Activated B cell treated with CpG ODN at 0.5 μM for 24 hours (primary cell): ENCODE measurements at regions not wholly inside any gene's neighbourhood (a gene's known extent, or its start where the extent isn't known, plus 50 kb on each side); places are given as distances from the start of the nearest gene placed in this dataset.

ENCODE experiments used
- ATAC-seq: fragments of 200-7000 bp; cut with Tn5 transposase; one replicate; pipeline ENCODE4 v1.10.0; 2021; ENCODE audit warnings: low read depth, mild to moderate bottlenecking, moderate library complexity
- CTCF ChIA-PET: fragments of 350-600 bp; sonication (Branson Sonifier 250); formaldehyde crosslinking; loops from one replicate; lab custom pipeline; 2021; ENCODE audit warnings: antibody characterized with exemption; lab: Charles Lee
- POLR2A ChIA-PET: fragments of 350-600 bp; sonication (Branson Sonifier 250); formaldehyde crosslinking; loops from one replicate; lab custom pipeline; 2021; ENCODE audit warnings: antibody characterized with exemption; lab: Charles Lee
- DNase-seq: peaks from one replicate; pipeline ENCODE4 v3.0.0; 2022
- H3K27ac Mint-ChIP-seq: one replicate; pipeline ENCODE4 v1.8.0; 2020; ENCODE audit warnings: mixed read lengths
- H3K27me3 Mint-ChIP-seq: one replicate; pipeline ENCODE4 v1.8.0; 2021; ENCODE audit warnings: mixed read lengths
- H3K36me3 Mint-ChIP-seq: one replicate; pipeline ENCODE4 v1.8.0; 2021; ENCODE audit warnings: low read depth, mixed read lengths
- H3K4me1 Mint-ChIP-seq: one replicate; pipeline ENCODE4 v1.8.0; 2021; ENCODE audit warnings: mixed read lengths
- H3K4me3 Mint-ChIP-seq: one replicate; pipeline ENCODE4 v1.8.0; 2020; ENCODE audit warnings: mild to moderate bottlenecking, mixed read lengths
- H3K9me3 Mint-ChIP-seq: one replicate; pipeline ENCODE4 v1.8.0; 2020; ENCODE audit warnings: mixed read lengths
- intact Hi-C: fragments of 100-400 bp; cut with micrococcal nuclease; formaldehyde crosslinking; loops from one replicate; pipeline ENCODE4 v1.15.1; 2024
- TF ChIP-seq, protein P1 (sequence below): fragments of 200-600 bp; IDR thresholded peaks from one replicate; pipeline ENCODE4 v1.8.0; 2022; ENCODE audit warnings: antibody characterized with exemption, mild to moderate bottlenecking

DNA sequence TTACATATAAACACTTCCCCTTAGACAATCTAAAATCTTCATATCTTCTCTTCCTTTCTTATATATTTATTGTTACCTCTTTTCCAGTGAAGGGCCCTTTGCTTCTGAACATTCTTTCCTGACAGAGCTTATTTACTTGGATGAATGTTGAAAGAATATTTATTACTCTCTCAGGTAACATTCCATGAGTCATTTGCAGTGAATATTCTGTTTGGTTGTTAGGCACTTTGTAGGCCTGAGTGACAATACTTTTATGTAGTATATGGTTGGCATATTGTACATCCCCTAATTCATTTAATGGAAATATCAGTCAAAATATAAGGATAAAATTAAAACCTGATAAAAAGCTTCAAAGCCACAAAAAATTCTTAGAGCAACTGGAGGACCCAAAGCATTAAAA is 260.9 kb upstream of the KCNMB2 start:
- intact Hi-C loops: no loop called here
- Mint-ChIP-seq H3K9me3 (peaks cover 9% of the 10 kb centered on the region), H3K27me3 (no peaks in the 10 kb centered on the region), H3K36me3 (no peaks in the 10 kb centered on the region), H3K4me3 (no peak overlapping the region), H3K27ac (no peak overlapping the region), H3K4me1 (no peaks in the 10 kb centered on the region)
- TF ChIP-seq, protein P1, sequence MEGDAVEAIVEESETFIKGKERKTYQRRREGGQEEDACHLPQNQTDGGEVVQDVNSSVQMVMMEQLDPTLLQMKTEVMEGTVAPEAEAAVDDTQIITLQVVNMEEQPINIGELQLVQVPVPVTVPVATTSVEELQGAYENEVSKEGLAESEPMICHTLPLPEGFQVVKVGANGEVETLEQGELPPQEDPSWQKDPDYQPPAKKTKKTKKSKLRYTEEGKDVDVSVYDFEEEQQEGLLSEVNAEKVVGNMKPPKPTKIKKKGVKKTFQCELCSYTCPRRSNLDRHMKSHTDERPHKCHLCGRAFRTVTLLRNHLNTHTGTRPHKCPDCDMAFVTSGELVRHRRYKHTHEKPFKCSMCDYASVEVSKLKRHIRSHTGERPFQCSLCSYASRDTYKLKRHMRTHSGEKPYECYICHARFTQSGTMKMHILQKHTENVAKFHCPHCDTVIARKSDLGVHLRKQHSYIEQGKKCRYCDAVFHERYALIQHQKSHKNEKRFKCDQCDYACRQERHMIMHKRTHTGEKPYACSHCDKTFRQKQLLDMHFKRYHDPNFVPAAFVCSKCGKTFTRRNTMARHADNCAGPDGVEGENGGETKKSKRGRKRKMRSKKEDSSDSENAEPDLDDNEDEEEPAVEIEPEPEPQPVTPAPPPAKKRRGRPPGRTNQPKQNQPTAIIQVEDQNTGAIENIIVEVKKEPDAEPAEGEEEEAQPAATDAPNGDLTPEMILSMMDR: no peak
- DNase-seq (no peak), ATAC-seq (no peak)
- POLR2A ChIA-PET: no interaction called here
- CTCF ChIA-PET: no interaction called here

DNA sequence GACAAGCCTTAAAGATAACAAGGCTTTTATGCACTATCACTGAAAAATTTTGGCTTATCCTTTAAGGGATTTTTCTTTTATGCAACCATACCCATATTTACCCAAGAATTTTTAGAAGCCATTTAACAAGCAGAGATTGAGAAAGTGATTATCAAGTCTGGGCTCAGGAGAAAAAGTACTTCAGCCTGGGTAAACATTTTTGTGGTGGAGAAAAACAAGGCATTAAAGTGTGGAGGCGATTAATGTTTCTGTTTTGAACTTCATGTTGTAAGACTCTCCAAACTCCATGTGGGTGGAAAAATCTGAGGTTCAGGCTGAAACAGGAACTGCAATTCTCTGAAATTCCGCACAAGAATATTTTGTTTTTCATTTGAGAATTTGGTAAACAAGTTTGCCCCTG is 260.4 kb upstream of the KCNMB2 start:
- CTCF ChIA-PET: no interaction called here
- Mint-ChIP-seq H3K36me3 (no peaks in the 10 kb centered on the region), H3K9me3 (peaks cover 13% of the 10 kb centered on the region), H3K27ac (no peak overlapping the region), H3K4me1 (no peaks in the 10 kb centered on the region), H3K27me3 (no peaks in the 10 kb centered on the region), H3K4me3 (no peak overlapping the region)
- intact Hi-C loops: no loop called here
- ATAC-seq (no peak), DNase-seq (no peak)
- TF ChIP-seq, protein P1: no peak
- POLR2A ChIA-PET: no interaction called here

DNA sequence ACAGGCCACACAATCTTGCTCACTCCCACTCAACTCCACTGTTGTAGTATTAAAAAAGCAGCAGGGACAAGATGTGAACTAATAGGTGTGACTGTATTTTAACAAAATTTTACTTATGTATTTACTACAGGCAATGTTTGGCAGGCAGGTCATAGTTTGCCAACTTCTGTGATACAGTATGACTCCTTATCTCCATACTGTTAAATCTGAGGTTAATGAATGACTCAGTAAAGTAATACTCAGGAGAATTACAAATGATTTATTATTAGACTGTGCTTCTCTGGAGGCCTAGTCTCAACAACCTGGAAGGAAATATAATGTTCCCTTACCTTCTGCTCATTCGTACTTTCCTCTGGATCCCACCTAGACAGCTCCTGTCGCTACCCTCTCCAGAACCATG is 258.6 kb upstream of the KCNMB2 start:
- no peaks in the 10 kb centered on the region for H3K4me1 Mint-ChIP-seq
- intact Hi-C loops: no loop called here
- ATAC-seq (no peak), DNase-seq (no peak)
- CTCF ChIA-PET: no interaction called here
- H3K27ac Mint-ChIP-seq: no peak overlapping the region
- H3K27me3 Mint-ChIP-seq: no peaks in the 10 kb centered on the region
- TF ChIP-seq, protein P1: no peak
- H3K9me3 Mint-ChIP-seq: peaks cover 14% of the 10 kb centered on the region
- H3K36me3 Mint-ChIP-seq: no peaks in the 10 kb centered on the region
- H3K4me3 Mint-ChIP-seq: no peak overlapping the region
- POLR2A ChIA-PET: no interaction called here

DNA sequence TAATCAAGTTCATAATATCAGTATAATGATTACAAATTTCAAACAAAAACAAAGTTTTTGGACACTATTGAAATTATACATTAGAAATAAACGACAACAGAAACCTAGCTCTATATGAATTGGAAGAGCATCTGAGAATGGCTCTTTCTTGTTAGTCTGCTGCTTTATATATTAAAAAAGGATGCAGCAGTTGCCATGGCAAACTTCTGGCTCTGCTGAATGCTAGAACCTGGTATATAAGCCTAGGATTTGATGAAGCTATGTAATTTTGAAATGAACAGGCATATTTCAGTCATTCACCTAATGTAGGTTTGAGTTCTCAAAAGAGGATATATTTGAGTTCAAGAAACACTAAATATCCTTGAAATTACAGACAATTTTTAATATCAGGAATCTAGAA is 252.7 kb upstream of the KCNMB2 start:
- Mint-ChIP-seq H3K9me3 (peaks cover 24% of the 10 kb centered on the region), H3K4me1 (no peaks in the 10 kb centered on the region), H3K27ac (no peak overlapping the region), H3K27me3 (peaks cover 2% of the 10 kb centered on the region), H3K36me3 (no peaks in the 10 kb centered on the region), H3K4me3 (no peak overlapping the region)
- ATAC-seq: no peak
- POLR2A ChIA-PET: no interaction called here
- DNase-seq: no peak
- intact Hi-C loops: no loop called here
- CTCF ChIA-PET: no interaction called here
- TF ChIP-seq, protein P1: no peak

DNA sequence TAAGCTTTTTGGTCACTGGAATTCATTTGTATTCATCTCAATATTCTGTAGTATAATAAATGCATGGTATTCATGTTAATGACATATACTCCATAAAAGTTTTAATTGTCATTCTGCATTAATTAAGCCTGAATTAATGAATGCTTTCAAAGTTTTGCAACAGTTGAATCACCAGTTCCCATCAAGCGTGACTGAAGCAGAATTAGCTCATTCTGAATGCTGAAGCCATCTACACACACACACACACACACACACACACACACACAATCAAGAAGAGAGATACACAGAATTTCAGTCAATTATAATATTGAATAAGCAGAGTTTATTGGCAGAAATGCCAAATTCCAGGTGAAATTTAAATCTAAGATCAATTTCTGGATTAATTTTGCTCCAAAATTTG is 252.1 kb upstream of the KCNMB2 start:
- Mint-ChIP-seq H3K9me3 (peaks cover 25% of the 10 kb centered on the region), H3K4me3 (no peak overlapping the region), H3K4me1 (no peaks in the 10 kb centered on the region), H3K27me3 (peaks cover 2% of the 10 kb centered on the region), H3K36me3 (no peaks in the 10 kb centered on the region), H3K27ac (no peak overlapping the region)
- ATAC-seq (no peak), DNase-seq (no peak)
- POLR2A ChIA-PET: no interaction called here
- intact Hi-C loops: no loop called here
- TF ChIP-seq, protein P1: no peak
- CTCF ChIA-PET: no interaction called here
